ENCODE measurements at regions not wholly inside any gene's neighbourhood (a gene's known extent, or its start where the extent isn't known, plus 50 kb on each side); places are given as distances from the start of the nearest gene placed in this dataset.
A peak's percentile ranks its signal among the peaks of the same experiment; 100 is the strongest.

DNA sequence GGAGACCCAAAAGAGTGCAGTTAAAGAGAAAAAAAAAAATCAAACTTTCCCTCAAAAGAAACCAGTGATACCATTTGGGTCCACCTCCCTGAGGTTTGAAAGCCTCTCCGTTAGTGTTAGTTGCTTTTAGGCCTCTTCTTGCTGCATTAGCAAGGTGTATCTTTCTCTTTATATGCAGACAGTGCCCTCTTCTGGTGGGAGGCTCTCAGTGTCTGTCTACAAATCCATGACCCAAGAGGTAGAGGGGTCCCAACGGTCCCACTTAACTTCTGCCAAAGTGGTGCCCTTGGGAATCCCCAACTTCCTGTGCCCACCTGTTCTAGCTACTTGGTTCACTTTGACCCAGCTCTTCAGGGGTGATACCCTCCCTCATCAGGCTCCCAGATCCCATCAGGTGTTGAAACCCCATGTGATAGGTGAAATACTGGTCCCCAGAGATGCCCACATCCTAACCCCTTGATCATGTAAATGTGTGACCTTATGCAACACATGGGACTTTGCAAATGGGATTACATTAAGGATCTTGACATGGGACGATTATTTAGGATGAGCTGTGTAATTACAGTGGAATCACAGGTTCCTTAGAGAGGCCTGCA, 63.7 kb upstream of the CD99 start:
- H3K27me3 ChIP-seq (replicated peaks; ENCODE audit: insufficient read depth) = no peaks in the 10 kb centered on the region
- no peaks in the 10 kb centered on the region for H3K9me3 ChIP-seq
- no peaks in the 10 kb centered on the region for H3K4me1 ChIP-seq (ENCODE audit: control insufficient read depth in 1 of 2, low read depth in 2 of 2)
- no peak overlapping the region for H3K4me3 ChIP-seq
- no peak for ATAC-seq (ENCODE audit: insufficient number of reproducible peaks, low FRiP score, low read depth)
- no peak for DNase-seq (ENCODE audit: low spot score)
- TF ChIP-seq, protein P1, sequence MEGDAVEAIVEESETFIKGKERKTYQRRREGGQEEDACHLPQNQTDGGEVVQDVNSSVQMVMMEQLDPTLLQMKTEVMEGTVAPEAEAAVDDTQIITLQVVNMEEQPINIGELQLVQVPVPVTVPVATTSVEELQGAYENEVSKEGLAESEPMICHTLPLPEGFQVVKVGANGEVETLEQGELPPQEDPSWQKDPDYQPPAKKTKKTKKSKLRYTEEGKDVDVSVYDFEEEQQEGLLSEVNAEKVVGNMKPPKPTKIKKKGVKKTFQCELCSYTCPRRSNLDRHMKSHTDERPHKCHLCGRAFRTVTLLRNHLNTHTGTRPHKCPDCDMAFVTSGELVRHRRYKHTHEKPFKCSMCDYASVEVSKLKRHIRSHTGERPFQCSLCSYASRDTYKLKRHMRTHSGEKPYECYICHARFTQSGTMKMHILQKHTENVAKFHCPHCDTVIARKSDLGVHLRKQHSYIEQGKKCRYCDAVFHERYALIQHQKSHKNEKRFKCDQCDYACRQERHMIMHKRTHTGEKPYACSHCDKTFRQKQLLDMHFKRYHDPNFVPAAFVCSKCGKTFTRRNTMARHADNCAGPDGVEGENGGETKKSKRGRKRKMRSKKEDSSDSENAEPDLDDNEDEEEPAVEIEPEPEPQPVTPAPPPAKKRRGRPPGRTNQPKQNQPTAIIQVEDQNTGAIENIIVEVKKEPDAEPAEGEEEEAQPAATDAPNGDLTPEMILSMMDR (IDR thresholded peaks at IDR 0.05) = peak; percentile 46
- H3K27ac ChIP-seq = no peak overlapping the region
- no peaks in the 10 kb centered on the region for H3K36me3 ChIP-seq

DNA sequence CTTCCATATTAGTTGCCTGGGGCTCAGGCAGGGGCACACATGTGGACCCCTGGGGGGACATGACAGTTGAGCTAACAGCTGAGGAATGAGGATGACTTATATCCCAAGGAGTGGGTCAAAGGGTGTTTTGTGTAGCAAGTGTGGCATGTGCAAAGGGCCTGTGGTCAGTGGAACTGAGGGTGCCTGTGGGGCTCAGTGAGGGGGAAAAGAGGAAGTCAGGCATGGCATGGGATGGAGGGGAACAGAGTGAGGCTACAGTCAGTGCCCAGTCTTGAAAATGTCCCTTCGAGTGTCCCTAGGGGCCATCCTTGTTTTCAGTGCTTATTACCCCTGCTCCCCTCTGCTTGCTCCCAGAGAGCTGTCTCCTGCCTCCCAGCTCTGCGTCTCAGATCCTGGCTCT, 64.3 kb upstream of the CD99 start:
- H3K4me1 ChIP-seq (ENCODE audit: control insufficient read depth in 1 of 2, low read depth in 2 of 2) = no peaks in the 10 kb centered on the region
- no peaks in the 10 kb centered on the region for H3K9me3 ChIP-seq
- TF ChIP-seq, protein P1 (IDR thresholded peaks at IDR 0.05) = no peak
- no peaks in the 10 kb centered on the region for H3K36me3 ChIP-seq
- H3K27me3 ChIP-seq (replicated peaks; ENCODE audit: insufficient read depth) = no peaks in the 10 kb centered on the region
- no peak for DNase-seq (ENCODE audit: low spot score)
- no peak for ATAC-seq (ENCODE audit: insufficient number of reproducible peaks, low FRiP score, low read depth)
- H3K27ac ChIP-seq = no peak overlapping the region
- H3K4me3 ChIP-seq = no peak overlapping the region

DNA sequence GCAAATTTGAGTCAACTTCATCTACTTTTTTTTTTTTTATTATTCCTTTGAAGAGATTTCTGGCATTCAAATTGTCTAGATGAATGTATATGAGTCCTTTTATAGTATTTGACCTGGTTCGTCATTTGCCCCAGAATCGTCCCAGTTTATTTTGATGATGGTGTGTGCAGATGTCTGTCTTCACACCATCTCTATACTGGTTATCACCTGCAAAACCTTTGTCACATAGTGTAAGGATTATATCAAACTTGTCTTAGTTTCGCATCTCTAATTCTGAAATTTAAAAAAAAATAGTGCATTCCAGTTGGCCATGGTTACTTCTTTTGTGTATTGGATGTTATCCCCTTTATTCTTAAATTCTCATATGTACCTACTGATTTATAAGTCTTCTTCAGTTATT, 70.5 kb upstream of the CD99 start:
- Histone ChIP-seq H3K27ac (no peak overlapping the region), H3K4me3 (no peak overlapping the region), H3K27me3 (replicated peaks; ENCODE audit: insufficient read depth) (no peaks in the 10 kb centered on the region), H3K4me1 (ENCODE audit: control insufficient read depth in 1 of 2, low read depth in 2 of 2) (no peaks in the 10 kb centered on the region), H3K36me3 (no peaks in the 10 kb centered on the region), H3K9me3 (no peaks in the 10 kb centered on the region)
- no peak for DNase-seq (ENCODE audit: low spot score)
- TF ChIP-seq, protein P1 (IDR thresholded peaks at IDR 0.05) = no peak
- no peak for ATAC-seq (ENCODE audit: insufficient number of reproducible peaks, low FRiP score, low read depth)

DNA sequence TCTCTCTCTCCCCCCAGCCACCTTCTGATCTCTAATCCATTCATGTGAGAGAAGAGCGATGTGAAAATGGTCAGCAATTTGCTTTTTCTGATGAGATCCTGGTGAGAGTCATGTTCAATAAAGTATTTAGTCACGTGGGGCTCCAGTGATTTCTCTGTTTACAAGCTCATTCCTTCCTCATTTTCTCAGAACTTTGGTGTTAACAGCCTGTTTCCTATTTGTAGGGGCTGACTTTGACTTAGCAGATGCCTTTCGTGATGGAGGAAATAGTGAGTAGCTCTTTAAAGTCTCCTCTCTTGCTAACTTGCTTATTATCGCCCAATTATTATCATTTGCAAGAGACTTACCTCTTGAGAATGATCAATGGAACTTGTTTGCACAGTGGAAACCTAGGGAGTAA, 72.6 kb upstream of the CD99 start:
- no peak overlapping the region for H3K27ac ChIP-seq
- TF ChIP-seq, protein P1 (IDR thresholded peaks at IDR 0.05) = no peak

DNA sequence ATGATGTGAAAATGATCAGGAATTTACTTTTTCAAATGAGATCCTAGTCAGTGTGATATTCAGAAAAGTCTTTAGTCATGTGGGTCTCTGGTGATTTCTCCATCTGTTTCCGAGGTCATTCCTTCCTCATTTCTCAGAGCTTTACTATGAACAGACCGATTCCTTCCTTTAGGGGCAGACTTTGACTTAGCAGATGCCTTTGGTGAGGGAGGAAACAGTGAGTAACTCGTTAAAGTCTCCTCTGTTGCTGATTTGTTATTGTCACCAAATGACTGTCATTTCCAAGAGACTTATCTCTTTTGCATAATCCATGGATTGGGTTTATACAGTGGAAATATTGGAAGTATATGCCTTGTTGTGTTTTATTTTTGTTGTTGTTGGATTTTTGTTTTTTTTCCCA, 76.2 kb upstream of the CD99 start:
- DNase-seq (ENCODE audit: low spot score) = no peak
- peak overlapping the region in 1 of 2 donors; percentile 1 for H3K27ac ChIP-seq

More for the DNA sequence above, 72.6 kb upstream of the CD99 start:
- DNase-seq (ENCODE audit: low spot score) (no peak), ATAC-seq (ENCODE audit: insufficient number of reproducible peaks, low FRiP score, low read depth) (no peak)
- Histone ChIP-seq H3K36me3 (no peaks in the 10 kb centered on the region), H3K9me3 (no peaks in the 10 kb centered on the region), H3K4me3 (no peak overlapping the region), H3K4me1 (ENCODE audit: control insufficient read depth in 1 of 2, low read depth in 2 of 2) (no peaks in the 10 kb centered on the region), H3K27me3 (replicated peaks; ENCODE audit: insufficient read depth) (no peaks in the 10 kb centered on the region)

More for the DNA sequence above, 76.2 kb upstream of the CD99 start:
- ATAC-seq (ENCODE audit: insufficient number of reproducible peaks, low FRiP score, low read depth) = no peak
- TF ChIP-seq, protein P1 (IDR thresholded peaks at IDR 0.05) = peak; percentile 19
- Histone ChIP-seq H3K27me3 (replicated peaks; ENCODE audit: insufficient read depth) (no peaks in the 10 kb centered on the region), H3K36me3 (no peaks in the 10 kb centered on the region), H3K4me3 (no peak overlapping the region), H3K4me1 (ENCODE audit: control insufficient read depth in 1 of 2, low read depth in 2 of 2) (peaks cover 0 to 3% of the 10 kb centered on the region in 2 donors), H3K9me3 (no peaks in the 10 kb centered on the region)
